ENCODE measurements at regions not wholly inside any gene's neighbourhood (a gene's known extent, or its start where the extent isn't known, plus 50 kb on each side); places are given as distances from the start of the nearest gene placed in this dataset.
A peak's percentile ranks its signal among the peaks of the same experiment; 100 is the strongest.

DNA sequence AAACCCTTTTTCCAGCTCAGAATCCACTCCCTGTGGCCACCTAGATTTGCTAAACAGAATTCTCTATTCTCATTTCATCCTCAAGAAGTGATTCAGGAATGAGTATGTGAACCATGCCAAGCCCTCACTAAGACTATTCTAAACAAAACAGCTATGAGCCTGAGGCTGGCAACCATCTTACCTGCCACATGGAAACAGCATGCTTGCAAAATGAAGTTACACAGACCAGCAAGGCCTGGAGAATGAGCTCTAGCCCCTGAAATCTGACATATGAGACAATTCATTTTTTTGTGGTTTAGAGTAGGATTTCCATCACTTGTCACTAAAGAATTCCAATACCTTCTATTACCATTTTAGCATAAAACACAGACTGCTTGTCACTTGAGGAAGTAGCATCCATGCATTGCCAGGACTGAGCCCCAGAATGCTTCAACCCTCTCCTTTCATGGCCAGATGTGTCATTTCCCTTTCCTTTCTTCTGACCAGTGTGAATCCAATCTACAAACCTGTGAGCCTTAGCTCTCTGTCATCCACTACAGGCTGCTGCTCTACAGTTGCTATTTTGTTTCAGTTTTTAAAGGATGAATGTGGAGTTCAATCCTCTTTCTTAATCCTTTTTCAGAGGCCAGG is 744.3 kb upstream of the ACVR2A start:
- no peak for DNase-seq

DNA sequence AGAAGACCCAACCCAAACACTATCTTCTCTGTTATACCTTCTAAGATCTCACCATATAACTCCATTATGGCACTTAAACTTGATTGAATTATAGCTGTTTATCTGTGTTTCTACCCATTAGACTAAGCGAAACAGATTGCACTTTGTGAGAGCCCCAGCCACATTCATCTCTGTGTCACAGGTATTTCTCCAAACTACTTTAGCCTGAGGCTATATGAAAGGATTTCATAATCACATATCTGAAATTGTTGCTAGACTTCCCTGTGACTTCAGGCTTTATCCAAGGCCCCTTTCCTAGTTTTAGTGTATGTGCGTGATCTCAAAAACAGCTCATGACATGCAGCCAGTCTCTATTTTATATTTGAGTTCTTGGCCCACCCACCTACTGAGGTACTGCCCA is 745.0 kb upstream of the ACVR2A start:
- no peak for DNase-seq

DNA sequence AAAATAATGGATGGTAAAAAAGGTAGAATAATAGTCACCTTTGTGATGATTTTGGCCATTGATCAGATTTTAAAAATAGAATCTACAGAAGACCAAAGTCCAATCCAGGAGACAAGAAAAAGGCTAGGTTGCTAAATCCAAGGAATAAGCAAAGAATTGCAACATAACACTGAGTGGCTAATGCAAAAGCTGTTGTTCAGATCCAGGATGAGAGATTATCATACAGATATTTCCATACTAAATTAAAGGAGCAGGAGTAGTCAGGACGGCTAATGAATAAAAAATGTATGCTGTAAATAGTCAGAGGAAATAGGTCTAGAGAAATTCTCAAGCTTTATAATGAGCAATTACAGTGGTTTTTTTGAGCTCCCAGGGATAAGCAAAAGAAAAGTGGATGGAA is 745.9 kb upstream of the ACVR2A start:
- DNase-seq, result no peak

DNA sequence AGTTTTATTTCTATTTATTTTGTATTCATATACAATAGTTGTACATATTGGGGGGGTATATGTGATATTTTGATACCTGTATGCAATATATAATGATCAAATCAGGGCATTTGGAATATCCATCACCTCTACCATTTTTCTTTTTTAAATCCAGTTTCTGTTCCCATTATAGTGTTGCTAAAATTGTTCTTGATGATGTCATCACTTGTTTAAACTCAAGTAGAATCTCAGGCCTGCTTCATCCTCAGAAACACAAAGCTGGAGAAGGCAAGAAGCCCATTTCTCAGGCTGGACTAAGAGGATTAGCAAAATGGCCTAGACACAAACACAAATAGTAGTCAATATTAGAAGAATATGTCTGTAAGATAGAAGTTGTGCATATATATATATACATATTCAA is 747.1 kb upstream of the ACVR2A start:
- DNase-seq, result no peak

DNA sequence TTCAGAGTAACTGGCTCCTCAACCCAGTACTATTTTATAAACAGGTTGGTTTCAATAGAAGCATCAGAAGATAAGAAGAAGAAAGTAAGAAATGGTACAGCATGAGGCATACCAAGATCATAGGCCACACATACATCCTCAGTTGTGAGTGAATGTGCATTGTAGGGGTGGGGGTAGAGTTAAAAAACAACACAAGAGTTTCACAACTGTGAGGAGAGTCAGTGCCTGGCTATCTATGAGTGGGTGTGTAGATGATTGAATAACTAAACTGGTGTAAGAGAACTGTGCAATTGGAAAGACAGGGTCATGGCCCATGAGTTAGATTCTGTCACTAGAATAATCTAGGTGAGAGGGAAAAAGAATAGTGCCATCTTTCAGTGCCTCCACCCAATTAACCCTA is 748.2 kb upstream of the ACVR2A start:
- no peak for DNase-seq

DNA sequence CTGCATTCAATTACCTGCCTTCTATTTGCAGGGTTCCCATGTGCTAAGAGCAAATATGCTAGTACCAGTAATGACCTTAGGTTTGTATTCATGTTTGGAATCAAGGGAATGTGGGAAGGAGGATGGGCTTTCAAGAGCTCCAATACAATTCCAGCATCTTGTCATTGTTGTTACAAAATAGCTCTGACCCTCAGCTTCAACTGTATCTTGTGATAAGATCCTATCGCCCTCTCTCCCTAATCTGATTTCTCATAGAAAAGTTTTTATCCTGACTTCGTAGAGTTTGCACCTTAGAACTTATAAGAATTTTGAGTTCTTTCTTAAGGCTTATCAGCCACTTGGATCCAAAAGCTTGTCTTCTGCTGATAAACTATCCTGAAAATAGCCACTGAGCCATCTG is 749.5 kb upstream of the ACVR2A start:
- no peak for DNase-seq

DNA sequence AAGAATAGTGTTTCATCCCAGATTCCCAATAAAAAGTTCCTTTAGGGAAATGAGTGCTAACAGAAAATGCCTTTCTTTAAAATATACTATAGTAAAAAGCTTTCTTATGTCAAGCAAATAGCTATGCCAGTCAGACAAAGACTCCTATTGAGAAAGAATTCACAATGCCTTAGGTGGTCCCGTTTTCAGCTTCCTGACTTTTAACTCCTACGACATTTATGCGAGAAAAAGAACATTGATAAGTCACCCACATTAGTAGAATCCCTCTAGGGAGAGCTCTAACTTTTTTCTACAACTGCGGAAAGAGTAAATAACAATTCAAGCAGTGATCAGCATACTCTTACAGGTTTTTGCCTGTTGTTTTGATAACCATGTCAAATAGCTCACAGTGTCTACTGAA is 750.8 kb upstream of the ACVR2A start:
- no peak for DNase-seq

DNA sequence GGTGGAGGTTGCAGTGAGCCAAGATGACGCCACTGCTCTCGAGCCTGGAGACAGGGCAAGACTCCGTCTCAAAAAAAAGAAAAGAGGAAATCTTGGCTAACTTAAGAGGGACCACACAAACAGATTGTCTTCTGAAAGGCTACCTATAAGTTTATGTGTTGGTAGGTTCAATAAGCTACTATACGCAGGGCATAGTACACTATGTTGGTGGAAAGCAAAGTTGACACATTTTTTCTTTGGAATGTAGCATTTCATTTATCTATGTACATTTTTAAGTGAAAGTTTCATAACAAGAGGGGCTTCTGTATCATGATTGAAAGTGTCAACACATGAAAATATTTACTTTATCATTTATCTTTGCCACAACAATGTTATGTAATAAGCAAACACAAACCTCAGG is 752.6 kb upstream of the ACVR2A start:
- DNase-seq, result no peak

DNA sequence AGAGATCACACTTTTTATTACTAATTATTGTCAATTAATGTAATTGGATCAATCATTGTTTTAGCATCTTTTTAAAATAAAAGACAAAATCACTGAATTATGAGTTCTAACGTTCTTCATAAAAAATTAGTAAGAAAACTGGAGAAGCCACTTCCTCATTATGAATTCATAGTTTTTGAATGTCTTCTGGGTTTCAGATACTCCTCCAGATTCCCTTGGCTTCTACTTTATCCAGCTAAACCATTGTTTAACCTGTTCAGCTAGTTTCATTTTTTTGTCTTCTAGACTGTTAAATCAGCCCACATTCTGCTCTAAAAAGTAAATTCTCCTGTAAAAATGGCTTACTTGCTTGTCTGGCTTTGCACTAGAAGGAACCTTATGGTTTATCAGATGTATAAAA is 753.4 kb upstream of the ACVR2A start:
- DNase-seq, result no peak

DNA sequence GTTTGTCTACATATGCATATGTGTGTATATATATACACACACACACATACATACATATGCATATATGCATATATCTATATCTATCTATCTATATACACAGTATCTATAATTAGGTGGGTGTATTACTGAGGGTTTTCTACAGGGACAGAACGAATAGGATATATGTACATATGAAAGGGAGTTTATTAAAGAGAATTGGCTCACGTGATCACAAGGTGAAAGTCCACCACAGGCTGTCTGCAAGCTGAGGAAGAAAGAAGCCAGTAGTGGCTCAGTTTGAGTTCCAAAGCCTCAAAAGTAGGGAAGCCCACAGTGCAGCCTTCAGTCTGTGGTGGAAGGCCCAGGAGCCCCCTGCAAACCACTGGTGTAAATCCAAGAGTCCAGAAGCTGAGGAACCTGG is 756.0 kb upstream of the ACVR2A start:
- DNase-seq, result no peak

DNA sequence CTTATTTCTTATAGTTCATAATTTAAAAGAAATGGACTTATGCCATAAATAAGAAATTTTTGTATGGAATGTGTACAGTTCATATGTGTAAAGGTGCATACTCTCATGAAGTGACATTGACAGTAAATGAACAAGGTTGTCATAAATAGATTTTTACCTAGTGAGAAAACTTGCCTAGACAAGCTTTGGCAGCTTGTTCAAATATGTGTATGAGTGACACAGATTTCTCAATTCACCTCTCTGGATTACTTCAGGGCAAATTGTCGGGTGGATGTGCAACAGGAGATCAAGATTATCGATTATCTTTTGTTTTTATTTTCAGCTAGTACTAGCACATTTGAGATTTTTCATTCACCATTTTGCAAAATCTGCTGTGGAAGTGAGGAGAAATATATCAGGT is 758.1 kb upstream of the ACVR2A start:
- no peak for DNase-seq

DNA sequence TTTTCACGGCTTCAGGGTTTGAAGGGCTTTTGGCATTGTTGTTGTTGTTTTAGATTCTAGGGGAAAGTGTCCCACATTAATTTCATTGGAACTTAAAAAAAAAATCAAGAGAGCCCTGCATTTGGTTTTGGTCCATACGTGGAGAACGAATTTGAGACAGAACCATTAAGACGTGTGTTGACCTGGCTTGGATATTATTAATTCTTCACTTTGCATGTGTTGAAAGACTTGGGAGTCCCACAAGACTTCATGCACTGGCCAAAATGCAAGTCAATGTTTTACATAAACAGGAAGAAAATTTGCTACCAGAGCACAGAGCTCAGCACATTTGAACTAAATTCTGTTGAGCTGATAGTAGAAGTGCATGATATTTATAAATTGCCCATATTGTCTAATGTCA is 761.2 kb upstream of the ACVR2A start:
- DNase-seq, result no peak

DNA sequence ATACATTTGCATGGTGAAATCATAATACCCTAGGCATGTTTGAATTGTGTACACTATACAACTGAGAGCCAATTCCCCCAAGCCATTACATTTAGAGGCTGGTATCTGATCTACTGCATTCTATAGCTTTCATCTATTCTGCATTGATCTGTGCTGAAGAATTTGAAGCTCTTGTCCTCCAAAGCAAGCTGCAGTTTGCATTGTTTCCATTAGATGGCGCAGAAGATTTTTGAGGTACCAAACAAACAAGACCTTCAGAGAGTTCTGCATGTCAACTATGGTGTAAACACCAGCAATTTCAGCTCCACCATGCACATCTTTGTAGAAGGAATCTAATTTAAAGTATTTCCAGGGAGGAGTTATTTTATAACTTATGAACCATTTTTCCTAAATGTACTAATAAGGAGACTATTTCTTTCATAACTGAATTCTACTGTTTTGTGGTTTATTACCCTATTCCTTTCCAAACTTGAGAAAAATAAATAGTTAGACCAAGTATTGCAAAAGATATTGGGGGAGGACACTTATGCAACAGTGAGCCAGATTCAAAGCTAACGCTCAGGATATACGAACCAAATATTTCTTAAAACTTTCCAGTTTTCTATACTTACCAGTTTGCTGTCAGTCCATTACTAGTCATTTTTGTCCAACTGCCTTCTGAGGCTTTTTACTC is 761.8 kb upstream of the ACVR2A start:
- peak; percentile 60 to 86 for DNase-seq

DNA sequence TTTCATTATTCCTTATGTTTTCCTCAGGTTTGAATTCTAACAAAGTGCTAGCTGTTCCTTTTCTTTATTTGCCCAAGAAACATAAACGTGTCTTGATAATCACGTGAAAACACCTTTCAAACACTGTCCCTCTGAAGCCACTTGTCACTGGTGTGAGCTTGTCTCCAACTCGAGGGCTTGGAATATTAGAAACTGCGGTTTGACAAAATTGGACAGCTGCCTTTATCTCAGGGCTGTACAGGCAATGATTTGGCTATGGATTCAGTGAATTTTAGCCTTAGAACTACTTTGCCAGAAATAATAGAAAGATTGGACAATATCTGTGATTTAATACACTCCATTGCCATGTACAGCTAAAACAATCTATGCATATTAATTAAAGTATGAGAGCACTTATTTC is 763.0 kb upstream of the ACVR2A start:
- no peak for DNase-seq

DNA sequence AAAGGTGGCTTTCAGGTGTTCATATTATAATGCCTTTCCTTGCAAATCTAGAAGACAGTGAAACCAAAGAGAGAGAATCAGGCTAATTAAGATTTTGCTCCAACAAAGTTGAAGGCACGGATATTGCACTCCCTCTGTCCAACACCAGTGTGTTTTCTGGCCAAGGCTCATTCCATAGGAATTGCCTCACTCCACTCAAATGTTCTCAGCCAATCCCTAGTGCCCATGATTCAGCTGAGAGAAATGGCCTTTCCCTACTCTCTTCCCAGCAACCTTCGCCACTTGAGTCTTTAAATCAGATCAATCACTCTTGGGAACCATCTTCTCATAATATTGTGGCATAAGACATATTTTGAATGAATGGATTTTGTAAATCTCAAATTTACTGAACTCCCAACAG is 768.2 kb upstream of the ACVR2A start:
- DNase-seq, result no peak

DNA sequence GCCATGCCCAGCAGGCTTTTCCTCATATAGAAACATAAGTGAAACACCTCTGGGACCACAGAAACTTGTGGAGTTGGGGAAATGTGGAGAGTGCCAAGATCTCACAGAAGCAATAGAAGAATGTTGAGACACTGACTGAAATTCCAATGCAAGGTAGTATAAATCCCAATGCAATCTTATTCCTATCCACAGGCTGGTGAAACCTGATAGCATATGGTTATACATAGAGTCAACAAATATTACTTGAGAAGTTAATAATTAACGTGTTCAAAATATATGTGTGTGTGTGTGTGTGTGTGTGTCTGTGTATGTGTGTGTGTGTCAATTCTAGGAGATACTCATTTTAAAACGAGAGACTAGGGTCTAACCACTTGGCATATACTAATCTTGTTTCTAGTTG is 776.8 kb upstream of the ACVR2A start:
- no peak for DNase-seq

DNA sequence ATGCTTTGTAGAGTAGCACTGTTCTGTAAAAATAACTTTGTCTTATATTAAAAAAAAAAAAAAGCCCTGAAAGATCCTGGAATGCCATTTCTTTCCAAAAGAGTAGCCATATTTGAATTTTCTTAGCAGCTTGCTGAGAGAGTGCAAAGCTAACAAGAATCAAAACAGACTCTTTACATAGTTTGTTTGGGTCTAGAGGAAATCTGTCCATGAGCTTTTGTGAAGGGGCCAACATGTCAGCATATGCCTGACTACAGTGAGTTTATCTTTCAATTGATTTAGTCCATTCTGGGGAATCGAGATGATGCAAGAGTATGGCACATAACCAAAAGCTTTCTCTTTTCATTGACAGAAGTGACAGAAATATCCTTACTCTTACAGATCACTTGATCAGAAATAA is 777.7 kb upstream of the ACVR2A start:
- DNase-seq, result no peak

DNA sequence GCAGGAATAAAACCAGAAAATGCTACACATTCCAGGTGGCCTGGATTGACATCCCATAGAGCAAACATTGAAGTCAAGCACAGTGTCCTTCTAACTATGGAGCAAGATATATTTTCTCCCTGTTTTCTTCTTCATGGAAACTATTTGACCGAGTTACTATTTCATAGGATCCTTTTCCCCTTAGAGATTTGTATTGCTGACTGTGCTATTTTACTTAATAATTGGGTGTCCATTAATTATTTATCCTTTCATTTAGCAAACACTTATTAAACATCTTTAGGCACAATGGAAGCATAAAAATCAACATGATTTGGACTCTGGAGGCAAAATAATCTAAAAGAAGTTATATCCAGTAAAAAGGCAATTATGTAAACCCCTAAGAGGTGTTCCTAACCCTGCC is 782.8 kb upstream of the ACVR2A start:
- no peak for DNase-seq

DNA sequence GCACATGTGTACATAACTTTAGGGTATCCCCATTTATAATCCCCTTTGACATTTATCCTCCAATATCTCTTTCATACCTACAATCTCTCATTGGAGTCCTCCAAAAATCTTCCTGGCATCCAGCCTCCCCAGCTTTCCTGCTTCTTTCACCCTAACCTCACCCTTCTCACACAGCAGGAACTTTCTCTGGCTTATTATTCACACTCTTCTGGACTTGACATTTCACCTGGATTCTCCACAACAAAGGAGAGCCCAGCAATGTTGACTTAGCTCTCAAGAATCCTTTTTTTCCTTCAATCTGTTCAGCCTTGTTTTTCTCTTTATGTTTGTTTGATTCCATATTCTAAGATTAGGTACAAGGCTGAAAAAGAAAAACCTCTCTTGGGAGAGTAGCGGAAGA is 783.6 kb upstream of the ACVR2A start:
- DNase-seq, result no peak

DNA sequence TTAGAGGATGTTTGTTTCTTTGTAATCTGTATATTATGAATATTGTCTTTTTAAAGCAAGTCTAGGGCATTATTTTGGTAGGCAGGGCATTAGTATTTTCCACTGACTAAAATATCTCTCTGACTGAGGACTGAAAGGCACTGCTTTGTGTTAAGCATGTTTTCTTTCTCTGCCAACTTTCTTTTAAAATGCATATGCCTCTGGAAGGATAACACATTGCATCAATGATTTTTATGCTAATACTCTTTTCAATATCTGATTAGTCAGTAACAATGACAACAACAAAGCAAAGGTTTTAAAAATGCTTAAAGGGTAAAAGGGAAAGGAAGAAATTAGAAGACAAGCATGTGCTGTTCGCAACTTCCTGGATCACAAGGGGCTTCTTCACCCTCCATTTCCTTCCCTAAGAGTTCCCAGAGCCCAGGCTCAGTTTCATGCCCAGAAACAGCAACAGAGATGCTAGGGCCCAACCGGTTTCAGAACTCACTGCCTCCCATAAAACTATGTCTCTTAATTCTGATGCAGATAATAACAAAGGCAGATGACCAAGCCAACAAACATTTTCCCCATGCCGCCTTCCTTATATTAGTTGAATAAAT is 786.8 kb upstream of the ACVR2A start:
- DNase-seq, result no peak

DNA sequence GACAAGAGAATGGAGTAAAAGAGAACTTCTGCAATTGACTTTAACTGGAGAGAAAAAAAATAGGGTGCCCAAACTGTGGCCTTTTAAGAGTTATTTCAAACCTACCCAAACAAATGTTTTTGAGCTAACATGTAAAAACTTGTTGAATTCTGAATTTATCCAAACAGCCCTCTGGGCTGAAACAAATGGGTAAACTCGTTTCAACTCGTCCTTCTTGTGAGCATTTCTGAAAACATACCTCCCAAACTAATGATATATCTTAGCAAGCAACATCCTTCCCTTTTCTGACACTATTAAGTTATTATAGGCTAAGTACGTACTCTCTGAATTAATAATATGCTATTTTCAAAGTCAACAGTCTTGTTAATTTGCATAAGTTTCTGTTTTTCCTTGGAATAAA is 793.0 kb upstream of the ACVR2A start:
- DNase-seq, result no peak

DNA sequence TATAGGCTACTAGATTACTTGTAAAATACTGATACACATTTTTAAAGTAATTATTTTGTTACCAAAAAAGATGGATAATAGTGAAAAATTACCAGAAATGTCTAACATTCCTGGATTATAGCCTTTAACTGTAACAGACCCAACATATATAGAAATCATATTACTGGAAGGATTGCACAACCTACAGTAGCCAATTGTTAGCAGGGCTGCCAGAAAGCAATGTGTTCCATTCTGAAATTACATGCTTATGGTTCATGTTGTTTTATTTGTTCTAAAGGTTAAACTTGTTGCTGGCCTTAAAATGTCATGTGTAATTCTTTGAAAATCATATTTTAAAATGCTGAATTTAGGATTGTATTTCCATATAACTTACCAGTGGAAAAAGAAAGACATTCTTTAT is 793.6 kb upstream of the ACVR2A start:
- DNase-seq, result no peak

DNA sequence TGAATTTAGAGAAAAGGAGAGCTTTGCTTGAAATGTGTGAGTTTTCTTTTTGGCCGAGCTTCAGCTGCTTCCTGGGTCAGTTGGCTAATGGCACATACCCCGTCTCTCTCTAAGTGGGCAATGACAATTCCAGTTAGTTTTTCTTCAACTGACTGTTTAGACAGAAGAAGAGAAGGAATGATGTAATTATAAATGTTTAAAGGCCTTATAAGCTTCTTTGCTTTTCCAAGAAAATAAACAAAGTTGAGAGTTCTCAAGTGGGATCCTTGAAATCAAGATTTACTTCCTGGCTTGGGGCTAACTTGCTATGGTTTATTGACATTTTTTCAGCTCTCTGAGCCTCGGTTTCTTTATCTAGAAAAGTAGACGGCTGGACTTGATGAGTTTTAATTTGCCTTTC is 794.9 kb upstream of the ACVR2A start:
- no peak for DNase-seq

DNA sequence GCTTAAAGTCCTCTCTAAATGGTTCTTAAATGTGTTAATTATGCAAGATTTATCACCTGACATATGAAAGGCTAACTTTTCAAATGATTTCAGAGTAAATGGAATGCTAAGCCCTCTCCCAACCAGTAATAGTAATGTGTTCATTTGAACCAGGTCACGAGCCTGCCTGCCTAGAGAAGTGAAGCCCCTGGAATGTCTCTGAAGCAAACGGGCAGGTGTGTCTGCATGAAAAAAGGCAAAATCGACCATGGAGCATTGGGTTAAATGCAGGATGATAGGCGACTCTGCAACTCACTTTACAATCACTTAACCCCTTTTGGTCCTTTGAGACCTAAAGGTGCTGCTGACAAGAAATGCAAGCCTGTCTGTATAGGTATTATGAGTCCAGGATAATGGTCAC is 798.4 kb upstream of the ACVR2A start:
- DNase-seq, result no peak

DNA sequence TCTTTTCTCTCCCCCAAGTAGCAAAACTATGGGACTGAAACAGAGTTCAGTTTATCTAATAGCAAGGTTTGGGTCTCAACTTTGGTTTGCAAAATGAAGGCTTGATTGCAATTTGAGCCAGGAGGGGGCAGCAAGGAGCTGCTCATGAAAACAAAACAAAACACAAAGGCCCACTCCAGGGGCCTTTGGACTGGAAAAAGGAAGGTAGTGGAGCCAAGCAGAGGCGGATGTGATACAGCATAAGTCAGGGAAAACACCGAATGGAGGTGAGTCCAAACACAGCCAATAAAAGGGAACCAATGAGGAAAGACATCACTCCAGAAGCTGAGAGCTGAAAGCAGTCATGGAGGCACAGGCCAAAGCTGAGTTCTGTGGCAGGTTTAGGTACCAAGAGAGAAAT is 799.7 kb upstream of the ACVR2A start:
- peak; percentile 9 to 63 for DNase-seq
